Calu3 (cell line): ENCODE measurements at regions not wholly inside any gene's neighbourhood (a gene's known extent, or its start where the extent isn't known, plus 50 kb on each side); places are given as distances from the start of the nearest gene placed in this dataset.

Experiments used
- BruUV-seq: library from RNA; stranded (reverse); fragments of 400-500 nt; replicated peaks from 2 replicates; lab custom pipeline; 2021; lab: Mats Ljungman, UMichigan
- CTCF ChIA-PET: fragments of 300-600 bp; sonication (Branson Sonifier 250); formaldehyde crosslinking; loops from one replicate; lab custom pipeline; 2022; ENCODE audit warnings: antibody characterized with exemption; lab: Charles Lee
- DNase-seq: peaks from one replicate; pipeline ENCODE4 v3.0.0; 2022
- H3K27ac Mint-ChIP-seq: one replicate; pipeline ENCODE4 v1.8.0; 2022; ENCODE audit warnings: mixed read lengths; ENCODE audit not compliant: unreplicated experiment
- H3K27me3 Mint-ChIP-seq: one replicate; pipeline ENCODE4 v1.8.0; 2022; ENCODE audit warnings: mixed read lengths; ENCODE audit not compliant: unreplicated experiment
- H3K36me3 Mint-ChIP-seq: one replicate; pipeline ENCODE4 v1.8.0; 2022; ENCODE audit warnings: mild to moderate bottlenecking, moderate library complexity, mixed read lengths; ENCODE audit not compliant: insufficient read depth, unreplicated experiment
- H3K4me1 Mint-ChIP-seq: one replicate; pipeline ENCODE4 v1.8.0; 2022; ENCODE audit warnings: mild to moderate bottlenecking, low read depth, mixed read lengths; ENCODE audit not compliant: unreplicated experiment
- H3K4me3 Mint-ChIP-seq: one replicate; pipeline ENCODE4 v1.8.0; 2022; ENCODE audit warnings: mild to moderate bottlenecking, low read depth, moderate library complexity, mixed read lengths; ENCODE audit not compliant: unreplicated experiment
- H3K9me3 Mint-ChIP-seq: one replicate; pipeline ENCODE4 v1.8.0; 2022; ENCODE audit warnings: low read depth, mixed read lengths; ENCODE audit not compliant: unreplicated experiment
- intact Hi-C: fragments of 100-400 bp; cut with micrococcal nuclease; formaldehyde crosslinking; loops from one replicate; pipeline ENCODE4 v1.10.0; 2022; ENCODE audit not compliant: unreplicated experiment
- TF ChIP-seq, protein P1 (sequence below): fragments of 200-600 bp; IDR thresholded peaks from one replicate; pipeline ENCODE4 v1.8.0; 2022; ENCODE audit warnings: antibody characterized with exemption; ENCODE audit not compliant: unreplicated experiment

DNA sequence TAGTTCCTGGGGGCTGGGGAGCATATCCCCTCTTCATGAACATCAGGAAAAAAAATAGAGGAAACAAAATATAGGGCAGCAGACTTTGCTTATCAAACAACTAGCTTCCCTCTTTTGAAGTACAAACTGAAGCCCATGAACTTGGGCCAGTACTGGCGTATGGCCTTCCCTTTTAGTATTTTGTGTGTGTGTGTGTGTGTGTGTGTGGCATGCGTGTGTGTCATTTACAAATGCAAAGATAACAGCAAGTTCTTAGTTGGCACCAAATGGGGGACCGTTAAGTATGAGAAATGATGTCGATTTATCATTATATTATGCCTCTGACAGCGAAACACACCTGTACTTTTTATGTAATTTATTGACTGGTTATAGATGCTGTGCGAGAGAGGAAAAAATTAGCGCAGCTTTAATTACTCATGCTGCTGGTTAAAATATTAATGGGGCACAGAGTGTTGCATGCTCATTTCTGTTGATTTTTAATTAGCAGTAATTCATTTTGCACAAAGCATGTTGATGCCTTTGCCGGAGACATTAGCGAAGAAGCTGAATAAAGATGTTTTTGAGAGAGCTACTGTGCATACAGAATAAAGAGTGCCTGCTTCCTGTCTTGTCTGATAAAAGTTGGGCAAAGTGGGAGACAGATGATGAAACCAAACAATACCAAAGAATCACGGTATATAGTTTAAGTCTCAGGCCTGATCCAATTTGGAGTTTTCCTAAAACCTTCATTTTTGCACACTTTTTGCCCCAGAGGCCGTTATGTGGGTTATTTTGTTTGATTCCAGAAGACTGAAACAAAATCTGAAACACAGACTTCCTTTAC, 297.1 kb downstream of the SATB1 start:
- Mint-ChIP-seq H3K4me3 (no peak overlapping the region), H3K27ac (no peak overlapping the region), H3K27me3 (no peaks in the 10 kb centered on the region), H3K9me3 (peaks cover 7% of the 10 kb centered on the region), H3K36me3 (no peaks in the 10 kb centered on the region), H3K4me1 (peaks cover 23% of the 10 kb centered on the region)
- intact Hi-C loops = no loop called here
- BruUV-seq = no TSS peak
- DNase-seq = no peak
- TF ChIP-seq, protein P1, sequence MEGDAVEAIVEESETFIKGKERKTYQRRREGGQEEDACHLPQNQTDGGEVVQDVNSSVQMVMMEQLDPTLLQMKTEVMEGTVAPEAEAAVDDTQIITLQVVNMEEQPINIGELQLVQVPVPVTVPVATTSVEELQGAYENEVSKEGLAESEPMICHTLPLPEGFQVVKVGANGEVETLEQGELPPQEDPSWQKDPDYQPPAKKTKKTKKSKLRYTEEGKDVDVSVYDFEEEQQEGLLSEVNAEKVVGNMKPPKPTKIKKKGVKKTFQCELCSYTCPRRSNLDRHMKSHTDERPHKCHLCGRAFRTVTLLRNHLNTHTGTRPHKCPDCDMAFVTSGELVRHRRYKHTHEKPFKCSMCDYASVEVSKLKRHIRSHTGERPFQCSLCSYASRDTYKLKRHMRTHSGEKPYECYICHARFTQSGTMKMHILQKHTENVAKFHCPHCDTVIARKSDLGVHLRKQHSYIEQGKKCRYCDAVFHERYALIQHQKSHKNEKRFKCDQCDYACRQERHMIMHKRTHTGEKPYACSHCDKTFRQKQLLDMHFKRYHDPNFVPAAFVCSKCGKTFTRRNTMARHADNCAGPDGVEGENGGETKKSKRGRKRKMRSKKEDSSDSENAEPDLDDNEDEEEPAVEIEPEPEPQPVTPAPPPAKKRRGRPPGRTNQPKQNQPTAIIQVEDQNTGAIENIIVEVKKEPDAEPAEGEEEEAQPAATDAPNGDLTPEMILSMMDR = no peak
- CTCF ChIA-PET = interaction anchor here (0.8 kb wide), 1 partner anchor 15 kb away, joined by 3 read pairs; no protein-coding TSS in a partner anchor

DNA sequence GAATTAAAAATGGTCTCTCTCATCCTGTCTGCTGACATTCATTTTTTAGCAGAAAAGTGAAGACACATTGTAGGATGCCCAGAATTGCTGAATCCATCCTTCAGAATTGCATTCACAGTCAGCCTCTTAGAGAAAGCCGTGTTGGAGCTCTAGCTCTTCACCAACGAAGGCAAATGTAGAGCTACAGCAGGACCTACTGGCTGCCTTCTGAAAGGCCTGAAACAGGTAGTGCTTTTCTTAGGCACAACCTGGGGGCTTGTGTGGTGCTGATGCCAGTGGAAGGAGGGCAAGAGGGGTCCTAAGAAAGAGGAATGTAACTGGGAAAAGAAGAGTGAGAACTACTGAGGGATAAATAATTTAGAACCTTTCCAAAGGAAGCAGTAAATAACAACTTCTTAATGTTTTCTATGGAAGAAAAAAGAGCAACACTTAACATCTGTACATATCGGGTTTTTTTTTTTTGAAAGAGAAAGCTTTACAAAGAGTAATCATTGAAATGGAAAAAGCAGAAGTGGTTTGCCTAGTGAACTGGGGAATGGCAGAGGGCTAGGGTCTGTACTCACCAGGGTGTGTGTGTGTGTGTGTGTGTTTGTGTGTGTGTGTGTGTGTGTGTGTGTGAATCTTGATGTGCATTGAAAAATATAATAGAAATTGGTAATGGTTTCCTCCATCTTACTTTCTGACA, 297.8 kb downstream of the SATB1 start:
- H3K4me1 Mint-ChIP-seq = peaks cover 16% of the 10 kb centered on the region
- TF ChIP-seq, protein P1 = no peak
- H3K27me3 Mint-ChIP-seq = no peaks in the 10 kb centered on the region
- H3K36me3 Mint-ChIP-seq = no peaks in the 10 kb centered on the region
- peaks cover 2% of the 10 kb centered on the region for H3K9me3 Mint-ChIP-seq
- DNase-seq = no peak
- intact Hi-C loops = no loop called here
- CTCF ChIA-PET = interaction anchor here (0.8 kb wide), 1 partner anchor 15 kb away, joined by 3 read pairs; no protein-coding TSS in a partner anchor
- H3K4me3 Mint-ChIP-seq = no peak overlapping the region
- H3K27ac Mint-ChIP-seq = no peak overlapping the region
- BruUV-seq = no TSS peak

GRCh38 chr3:18126772-18127171, 298.4 kb downstream of the SATB1 start:
- H3K4me3 Mint-ChIP-seq = no peak overlapping the region
- CTCF ChIA-PET = no interaction called here

GRCh38 chr3:18124501-18124900, 300.6 kb downstream of the SATB1 start:
- BruUV-seq = no TSS peak
- Mint-ChIP-seq H3K27me3 (no peaks in the 10 kb centered on the region), H3K27ac (no peak overlapping the region), H3K36me3 (no peaks in the 10 kb centered on the region), H3K4me1 (peaks cover 16% of the 10 kb centered on the region), H3K4me3 (no peak overlapping the region), H3K9me3 (peaks cover 2% of the 10 kb centered on the region)
- peak; percentile 4 for DNase-seq
- CTCF ChIA-PET = interaction anchor here (0.7 kb wide), 1 partner anchor 145 kb away, joined by 3 read pairs; no protein-coding TSS in a partner anchor
- intact Hi-C loops = no loop called here
- TF ChIP-seq, protein P1 = no peak

More at GRCh38 chr3:18126772-18127171, 298.4 kb downstream of the SATB1 start:
- intact Hi-C loops = no loop called here
- Mint-ChIP-seq H3K27ac (no peak overlapping the region), H3K36me3 (no peaks in the 10 kb centered on the region), H3K9me3 (peaks cover 2% of the 10 kb centered on the region), H3K4me1 (peaks cover 16% of the 10 kb centered on the region), H3K27me3 (no peaks in the 10 kb centered on the region)
- TF ChIP-seq, protein P1 = no peak
- DNase-seq = no peak
- BruUV-seq = no TSS peak
